A673 (cell line): ENCODE measurements at regions not wholly inside any gene's neighbourhood (a gene's known extent, or its start where the extent isn't known, plus 50 kb on each side); places are given as distances from the start of the nearest gene placed in this dataset.

Experiments used
- BruUV-seq: library from RNA; stranded (reverse); fragments of 400-500 nt; replicated peaks from 2 replicates; lab custom pipeline; 2021; lab: Mats Ljungman, UMichigan
- CTCF ChIA-PET: fragments of 300-600 bp; sonication (Branson Sonifier 250); formaldehyde crosslinking; loops from one replicate; lab custom pipeline; 2022; ENCODE audit warnings: antibody characterized with exemption; lab: Charles Lee
- POLR2A ChIA-PET: fragments of 300-600 bp; sonication (Branson Sonifier 250); formaldehyde crosslinking; loops from one replicate; lab custom pipeline; 2022; ENCODE audit warnings: antibody characterized with exemption; ENCODE audit not compliant: low non-redundant PET; lab: Charles Lee
- DNase-seq: peaks from one replicate; pipeline ENCODE4 v3.0.0-alpha.2; 2015; ENCODE audit warnings: low spot score
- H3K27ac ChIP-seq: fragments of 200-600 bp; sonication (generic); 2 replicates; pipeline ENCODE4 v1.5.1; 2016; ENCODE audit warnings: mixed run types, low read depth, mild to moderate bottlenecking, mixed read lengths, antibody characterized with exemption, low read length; ENCODE audit not compliant: poor library complexity, severe bottlenecking
- H3K27me3 ChIP-seq: fragments of 200-600 bp; sonication (generic); replicated peaks from 2 replicates; pipeline ENCODE4 v1.6.1; 2017; ENCODE audit warnings: mixed run types, low read depth, mild to moderate bottlenecking, mixed read lengths, antibody characterized with exemption, low read length; ENCODE audit not compliant: insufficient read depth, poor library complexity
- H3K36me3 ChIP-seq: fragments of 200-600 bp; sonication (generic); 2 replicates; pipeline ENCODE4 v1.6.1; 2016; ENCODE audit warnings: mixed run types, mild to moderate bottlenecking, mixed read lengths, antibody characterized with exemption, low read length; ENCODE audit not compliant: insufficient read depth, poor library complexity, severe bottlenecking
- H3K4me1 ChIP-seq: fragments of 200-600 bp; sonication (generic); 2 replicates; pipeline ENCODE4 v1.6.1; 2017; ENCODE audit warnings: mixed run types, mild to moderate bottlenecking, mixed read lengths, antibody characterized with exemption, low read length; ENCODE audit not compliant: insufficient read depth, poor library complexity, severe bottlenecking
- H3K4me3 ChIP-seq: fragments of 200-600 bp; sonication (generic); 2 replicates; pipeline ENCODE4 v1.5.1; 2016; ENCODE audit warnings: low read depth, mixed run types, mild to moderate bottlenecking, mixed read lengths, low read length; ENCODE audit not compliant: poor library complexity, severe bottlenecking
- H3K9me3 ChIP-seq: fragments of 200-600 bp; sonication (generic); 2 replicates; pipeline ENCODE4 v1.6.1; 2016; ENCODE audit warnings: mixed run types, low read depth, mild to moderate bottlenecking, mixed read lengths, antibody characterized with exemption, low read length; ENCODE audit not compliant: poor library complexity, severe bottlenecking
- CTCF ChIP-seq: fragments of 300-800, 200-600 bp; sonication (generic); conservative IDR thresholded peaks from 2 replicates; pipeline ENCODE4 v1.5.1; 2017; ENCODE audit warnings: low read depth, mild to moderate bottlenecking, antibody characterized with exemption, low read length, moderate library complexity, mixed read lengths
- EZH2 ChIP-seq: fragments of 200-600 bp; sonication (generic); IDR thresholded peaks from 2 replicates; pipeline ENCODE4 v1.6.1; 2017; ENCODE audit warnings: borderline replicate concordance, low read depth, mild to moderate bottlenecking, mixed read lengths, antibody characterized with exemption, low read length; ENCODE audit not compliant: poor library complexity, severe bottlenecking
- intact Hi-C: fragments of 100-400 bp; cut with micrococcal nuclease; formaldehyde crosslinking; loops from one replicate; pipeline ENCODE4 v1.10.0; 2022; ENCODE audit not compliant: unreplicated experiment

- H3K27ac ChIP-seq = no peak overlapping the region
- intact Hi-C loops = no loop called here
- POLR2A ChIA-PET = no interaction called here
- no TSS peak for BruUV-seq
- H3K4me3 ChIP-seq = no peak overlapping the region
- H3K36me3 ChIP-seq = no peaks in the 10 kb centered on the region
- DNase-seq = no peak
- H3K4me1 ChIP-seq = no peaks in the 10 kb centered on the region
- TF ChIP-seq CTCF = no peak
- no peak for TF ChIP-seq EZH2
- CTCF ChIA-PET = no interaction called here
- no peaks in the 10 kb centered on the region for H3K27me3 ChIP-seq
- peaks cover 6% of the 10 kb centered on the region for H3K9me3 ChIP-seq
Measured at GRCh38 chr16:6864244-6864643, 468.4 kb upstream of the RBFOX1 start.

GRCh38 chr16:6863135-6863534 lies 469.5 kb upstream of the RBFOX1 start:
- POLR2A ChIA-PET = no interaction called here

GRCh38 chr16:6861815-6862477 lies 470.7 kb upstream of the RBFOX1 start:
- POLR2A ChIA-PET = no interaction called here
- no peaks in the 10 kb centered on the region for H3K27me3 ChIP-seq

More at GRCh38 chr16:6863135-6863534, 469.5 kb upstream of the RBFOX1 start:
- H3K36me3 ChIP-seq = no peaks in the 10 kb centered on the region
- intact Hi-C loops = no loop called here
- TF ChIP-seq EZH2 (no peak), CTCF (no peak)
- H3K4me3 ChIP-seq = no peak overlapping the region
- BruUV-seq = no TSS peak
- DNase-seq = no peak
- peaks cover 6% of the 10 kb centered on the region for H3K9me3 ChIP-seq
- CTCF ChIA-PET = no interaction called here
- no peaks in the 10 kb centered on the region for H3K27me3 ChIP-seq
- H3K4me1 ChIP-seq = no peaks in the 10 kb centered on the region
- H3K27ac ChIP-seq = no peak overlapping the region

More at GRCh38 chr16:6861815-6862477, 470.7 kb upstream of the RBFOX1 start:
- Histone ChIP-seq H3K36me3 (no peaks in the 10 kb centered on the region), H3K27ac (no peak overlapping the region), H3K4me1 (no peaks in the 10 kb centered on the region), H3K4me3 (no peak overlapping the region), H3K9me3 (peaks cover 6% of the 10 kb centered on the region)
- intact Hi-C loops = no loop called here
- CTCF ChIA-PET = no interaction called here
- no TSS peak for BruUV-seq
- no peak for DNase-seq
- TF ChIP-seq CTCF (no peak), EZH2 (no peak)
